GM18867 (cell line): ENCODE measurements at regions not wholly inside any gene's neighbourhood (a gene's known extent, or its start where the extent isn't known, plus 50 kb on each side); places are given as distances from the start of the nearest gene placed in this dataset.

Experiments
- ATAC-seq: cut with Tn5 transposase; IDR thresholded peaks from one replicate; pipeline ENCODE4 v1.9.1; 2021; ENCODE audit warnings: mild to moderate bottlenecking, moderate library complexity; ENCODE audit not compliant: unreplicated experiment

DNA sequence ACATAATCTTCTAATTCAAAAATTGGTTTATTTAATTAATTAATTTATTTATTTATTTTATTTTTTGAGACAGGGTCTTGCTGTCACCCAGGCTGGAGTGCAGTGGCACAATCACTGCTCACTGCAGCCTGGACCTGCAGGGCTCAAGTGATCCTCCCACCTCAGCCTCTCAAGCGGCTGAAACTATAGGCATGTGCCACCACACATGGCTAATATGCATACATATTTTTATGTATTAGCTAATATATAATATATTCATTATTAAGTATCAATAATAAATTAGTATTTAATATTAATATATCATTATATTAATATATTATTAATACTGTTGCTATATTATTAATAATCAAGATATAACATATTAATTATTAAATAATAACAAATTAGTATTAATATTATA is 406.7 kb downstream of the GPATCH2 start:
- no peak for ATAC-seq

DNA sequence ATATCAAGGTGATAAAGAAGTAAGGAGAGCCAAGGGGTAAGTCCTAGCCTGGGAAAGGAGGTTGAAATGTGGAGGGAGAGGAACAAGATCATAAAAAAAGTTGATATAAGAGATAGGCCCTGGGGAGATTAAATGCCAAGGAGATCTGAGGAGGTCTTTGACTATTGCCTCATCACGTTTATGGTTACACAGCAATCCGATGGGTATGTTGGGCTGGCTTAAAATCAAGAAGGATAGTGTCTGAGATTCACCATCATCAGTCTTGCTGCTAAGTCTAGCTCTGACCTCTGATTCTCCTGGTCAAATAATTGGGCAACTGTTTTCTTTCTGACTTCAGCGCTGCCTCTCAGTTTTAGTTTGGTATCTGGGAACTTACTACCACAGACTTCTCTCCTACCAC is 416.3 kb downstream of the GPATCH2 start:
- ATAC-seq = no peak

DNA sequence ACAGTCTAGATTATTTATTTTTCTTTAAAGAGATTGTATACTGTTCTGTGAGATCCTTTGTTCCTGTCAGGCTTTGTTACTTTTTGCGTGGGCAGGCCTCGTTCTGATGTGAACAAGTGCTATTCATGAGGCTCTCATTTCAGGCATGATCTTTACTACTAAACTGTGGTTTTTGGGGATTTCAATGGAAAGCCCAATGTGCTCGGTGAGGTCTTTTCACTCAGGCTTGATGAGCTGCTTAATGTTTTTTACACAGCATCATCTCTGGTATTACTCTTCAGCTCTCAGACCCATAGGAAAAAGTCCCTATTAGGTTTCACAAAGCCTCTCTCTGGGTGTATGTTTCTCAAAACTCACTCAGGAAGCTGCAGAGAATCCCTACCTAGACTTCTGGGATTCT is 419.4 kb downstream of the GPATCH2 start:
- no peak for ATAC-seq

DNA sequence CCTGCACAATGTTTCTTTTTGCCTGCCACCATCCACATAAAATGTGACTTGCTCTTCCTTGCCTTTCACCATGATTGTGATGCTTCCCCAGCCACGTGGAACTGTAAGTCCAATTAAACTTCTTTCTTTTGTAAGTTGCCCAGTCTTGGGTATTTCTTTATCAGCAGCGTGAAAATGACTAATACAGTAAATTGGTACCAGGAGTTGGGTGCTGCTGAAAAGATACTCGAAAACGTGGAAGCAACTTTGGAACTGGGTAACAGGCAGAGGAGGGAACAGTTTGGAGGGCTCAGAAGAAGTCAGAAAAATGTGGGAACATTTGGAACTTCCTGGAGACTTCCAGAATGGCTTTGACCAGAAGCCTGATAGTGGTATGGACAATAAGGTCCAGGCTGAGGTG is 425.3 kb downstream of the GPATCH2 start:
- no peak for ATAC-seq

DNA sequence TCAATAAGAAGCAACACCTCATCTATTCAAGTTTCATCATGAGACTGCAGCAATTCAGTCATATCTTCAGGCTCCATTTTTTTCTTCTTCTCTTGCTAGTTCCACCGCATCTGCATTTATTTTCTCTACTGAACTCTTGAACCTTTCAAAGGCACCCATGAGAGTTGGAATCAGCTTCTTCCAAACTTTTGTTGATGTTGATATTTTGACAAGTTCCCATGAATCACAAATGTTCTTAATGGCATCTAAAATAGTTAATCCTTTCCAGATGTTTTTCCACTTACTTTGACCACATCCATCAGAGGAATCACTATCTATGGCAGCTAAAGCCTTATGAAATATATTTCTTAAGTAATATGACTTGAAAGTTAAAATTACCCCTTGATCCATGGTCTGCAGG is 434.3 kb downstream of the GPATCH2 start:
- ATAC-seq = no peak

DNA sequence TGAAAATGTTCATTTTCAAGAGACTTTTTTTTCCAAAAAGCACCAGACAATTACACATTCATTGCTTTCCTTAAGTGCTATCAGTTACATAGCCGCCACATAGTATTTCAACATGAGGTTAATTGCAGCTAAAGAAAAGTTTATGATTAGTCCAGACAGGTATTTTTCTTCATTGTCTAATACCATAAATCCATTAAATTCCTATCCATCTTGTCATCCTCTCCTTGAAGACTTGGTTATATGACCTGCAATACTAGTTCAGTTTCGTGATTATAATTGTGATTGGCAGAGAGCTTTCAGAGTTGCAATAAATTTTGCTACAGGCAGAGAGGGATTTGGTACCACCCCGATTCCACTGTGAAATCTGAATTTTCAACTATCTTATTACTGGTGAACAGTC is 437.7 kb downstream of the GPATCH2 start:
- ATAC-seq = no peak

DNA sequence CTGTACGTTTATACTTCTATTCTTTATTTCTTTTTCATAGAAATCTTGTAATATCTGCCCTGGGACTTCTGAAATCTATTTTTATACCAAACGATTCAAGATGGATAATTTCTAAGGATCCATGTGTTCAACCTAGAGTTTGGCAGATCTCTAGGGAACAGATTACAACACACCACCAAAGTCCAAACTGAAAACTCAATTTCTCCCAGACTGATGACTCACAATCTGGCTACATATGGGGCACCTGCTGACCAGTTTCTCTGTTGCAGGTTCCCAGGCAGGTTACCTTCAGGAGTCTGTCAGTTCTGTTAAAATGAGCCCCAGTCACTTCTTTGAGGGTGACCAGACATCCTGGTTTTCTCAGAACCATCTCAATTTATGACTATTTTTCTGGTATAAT is 439.4 kb downstream of the GPATCH2 start:
- no peak for ATAC-seq

DNA sequence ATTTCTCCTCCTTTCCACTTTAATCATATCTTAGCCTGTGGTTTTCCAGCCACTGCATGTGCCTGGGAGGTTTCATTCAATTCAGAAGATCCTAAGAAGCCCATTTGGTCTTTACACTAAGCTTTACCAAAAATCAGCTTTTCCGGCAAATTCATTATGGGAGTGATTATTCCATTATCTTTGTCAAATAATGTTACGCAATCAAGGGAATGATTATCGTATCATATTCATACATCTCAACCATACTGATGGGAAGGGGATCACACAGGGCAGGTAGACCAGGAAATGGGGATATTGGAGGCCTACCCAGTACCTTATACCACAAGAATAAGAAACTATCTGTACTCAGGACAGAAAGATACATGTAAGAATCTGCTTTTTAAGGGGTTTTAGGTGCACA is 440.5 kb downstream of the GPATCH2 start:
- ATAC-seq = no peak

DNA sequence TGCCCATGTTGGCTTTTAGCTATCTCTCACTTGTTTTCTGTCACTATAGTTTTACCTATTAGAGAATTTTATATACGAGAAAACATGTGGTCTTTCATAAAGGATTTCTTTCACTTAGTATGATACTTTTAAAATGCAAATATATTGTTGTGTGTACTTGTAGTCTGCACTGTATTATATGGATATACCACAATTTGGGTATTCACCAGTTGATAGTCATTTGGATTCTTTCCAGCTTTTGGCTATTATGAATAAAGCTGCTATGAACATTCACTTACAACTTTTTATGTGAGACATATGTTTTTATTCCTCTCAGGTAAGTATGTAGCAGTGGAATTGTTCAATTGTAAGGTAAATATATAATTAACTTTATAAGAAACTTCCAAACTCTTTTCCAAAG is 441.5 kb downstream of the GPATCH2 start:
- ATAC-seq = no peak

DNA sequence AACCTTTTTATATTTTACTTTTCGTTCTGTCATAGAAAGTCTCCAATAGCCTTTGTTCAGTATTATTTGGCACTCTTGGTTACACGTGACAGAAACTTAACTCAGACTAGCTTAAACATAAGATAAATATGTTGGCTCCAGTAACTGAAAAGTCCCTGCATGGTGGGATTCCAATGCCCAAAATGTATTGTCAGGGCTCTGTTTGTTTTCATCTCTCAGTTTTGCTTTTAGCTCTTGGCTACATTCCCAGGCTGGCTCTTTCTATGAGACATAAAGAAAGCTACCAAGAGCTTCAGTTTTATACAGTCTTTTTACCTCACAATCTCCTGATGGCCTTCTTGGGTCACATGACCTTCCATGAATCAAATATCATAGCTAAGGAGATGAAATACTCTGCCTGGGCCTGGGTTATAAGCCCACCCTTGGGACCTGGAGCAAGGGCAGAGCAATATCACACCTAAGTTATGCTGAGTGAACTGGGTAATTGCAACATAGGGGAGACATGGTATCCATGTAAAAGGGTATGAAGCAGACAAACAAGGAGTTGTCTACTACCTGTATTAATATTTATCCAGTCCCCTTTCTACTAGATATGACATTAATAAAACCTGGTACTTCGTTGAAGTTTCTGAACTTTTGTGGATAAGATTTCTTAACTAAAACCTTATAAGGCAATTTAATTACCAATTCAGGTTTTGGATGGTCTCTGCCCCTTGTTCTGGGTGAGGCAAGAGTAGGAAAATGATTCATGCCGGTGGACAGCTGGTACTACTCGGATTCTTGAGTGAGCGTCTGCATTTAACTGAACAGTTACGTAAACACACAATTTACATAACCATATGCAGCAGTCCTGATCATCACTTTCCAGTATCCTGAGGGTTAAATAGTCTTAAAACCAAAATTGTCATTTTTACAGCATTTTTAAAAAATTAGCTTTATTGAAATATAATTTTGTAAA is 442.3 kb downstream of the GPATCH2 start:
- ATAC-seq = no peak

DNA sequence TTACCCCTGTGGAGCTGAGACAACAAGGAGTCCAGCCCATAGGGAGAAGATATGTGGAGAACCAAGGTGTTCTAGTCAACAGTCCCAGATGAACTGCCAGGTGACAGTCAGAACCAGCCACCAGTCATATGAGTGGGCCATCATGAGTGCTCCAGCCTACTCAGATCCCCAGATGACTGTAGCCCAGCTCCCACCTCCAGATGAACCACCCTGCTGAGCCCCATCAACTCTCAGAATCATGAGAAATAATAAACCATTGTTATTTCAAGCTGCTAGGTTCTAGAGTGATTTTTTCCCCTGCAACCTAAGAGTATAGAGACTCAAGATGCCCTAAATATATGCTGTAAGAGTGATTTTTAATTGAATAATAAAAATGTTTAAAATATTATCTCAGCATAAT is 444.2 kb downstream of the GPATCH2 start:
- ATAC-seq = no peak

DNA sequence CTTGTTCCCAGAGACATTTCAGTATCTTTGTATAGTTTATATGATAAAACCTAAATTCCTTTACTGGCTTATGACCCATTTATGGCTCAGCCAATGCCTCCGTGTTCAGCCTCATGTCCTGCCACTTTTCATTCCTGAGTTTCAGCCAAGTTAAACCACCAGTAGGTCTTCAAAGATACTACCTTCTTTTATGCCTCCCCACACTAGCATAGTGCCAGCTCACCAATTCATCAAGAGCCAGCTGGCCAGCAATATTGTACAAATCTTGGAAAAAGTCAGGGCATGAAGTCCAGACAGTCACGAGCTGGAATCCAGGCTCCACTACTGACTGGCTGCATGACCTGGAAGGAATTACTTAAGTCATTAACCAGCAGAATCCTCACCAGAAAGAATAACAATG is 446.0 kb downstream of the GPATCH2 start:
- ATAC-seq = no peak

DNA sequence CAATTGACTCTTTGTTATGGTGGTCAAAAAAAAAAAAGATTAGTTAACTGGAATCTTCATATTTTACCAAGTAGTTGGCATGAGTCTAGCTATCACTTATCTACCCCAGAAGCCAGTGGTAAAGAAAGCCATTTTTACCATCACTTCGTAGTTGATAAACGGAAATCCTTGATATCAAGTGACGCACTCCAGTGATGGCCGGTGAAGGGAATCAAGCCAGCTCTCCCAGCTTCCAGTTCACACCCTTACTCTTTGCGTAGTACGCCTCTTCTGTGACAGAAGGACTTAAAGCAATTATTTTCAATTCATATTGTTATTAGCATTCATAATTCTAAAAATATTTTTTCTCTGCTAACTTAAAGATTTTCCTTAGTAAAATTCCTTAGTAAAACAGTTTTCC is 447.9 kb downstream of the GPATCH2 start:
- ATAC-seq = no peak

DNA sequence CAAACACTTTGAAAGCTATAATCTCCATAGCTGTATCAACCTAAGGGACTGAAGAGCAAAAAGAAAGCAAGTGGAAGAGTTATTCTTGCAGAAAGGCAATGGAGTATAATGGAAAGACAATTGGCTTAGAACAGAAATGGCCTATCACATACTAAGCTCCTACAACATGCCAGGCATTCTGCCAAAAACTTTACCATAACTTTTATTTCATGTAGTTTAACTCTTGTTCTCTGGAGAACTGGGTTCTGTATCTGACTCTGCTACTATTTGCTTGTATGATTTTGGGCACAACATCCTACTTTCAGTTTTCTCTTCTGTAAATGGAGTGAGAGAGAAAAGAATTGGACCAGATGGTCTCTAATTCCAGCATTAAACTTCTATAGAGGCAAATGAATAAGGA is 449.1 kb downstream of the GPATCH2 start:
- no peak for ATAC-seq

DNA sequence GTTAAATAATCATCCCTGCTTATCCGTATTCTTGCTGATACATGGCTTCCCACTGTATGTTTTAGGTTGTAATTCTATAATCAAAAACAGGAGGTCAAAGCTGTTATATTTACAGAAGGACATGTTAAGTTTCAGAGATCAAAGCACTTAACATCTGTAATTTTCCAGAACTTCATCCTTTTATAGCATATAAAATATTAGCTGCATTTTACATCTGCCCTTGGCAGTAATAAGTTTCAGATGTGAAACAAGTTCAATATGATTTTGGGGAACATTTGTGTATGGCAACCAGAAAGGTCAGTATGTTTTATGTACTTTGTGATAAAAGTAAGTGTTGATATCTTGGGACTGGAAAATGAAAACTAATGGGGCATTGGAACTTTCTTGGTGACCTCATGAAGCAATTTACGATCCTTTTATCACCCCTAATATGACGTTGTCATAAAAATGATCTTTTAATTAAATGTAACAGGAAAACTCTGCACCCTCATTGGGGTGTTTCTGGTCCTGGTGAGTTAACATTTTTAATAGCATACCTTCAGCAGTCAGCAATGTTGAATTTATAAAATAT is 449.6 kb downstream of the GPATCH2 start:
- ATAC-seq = no peak

DNA sequence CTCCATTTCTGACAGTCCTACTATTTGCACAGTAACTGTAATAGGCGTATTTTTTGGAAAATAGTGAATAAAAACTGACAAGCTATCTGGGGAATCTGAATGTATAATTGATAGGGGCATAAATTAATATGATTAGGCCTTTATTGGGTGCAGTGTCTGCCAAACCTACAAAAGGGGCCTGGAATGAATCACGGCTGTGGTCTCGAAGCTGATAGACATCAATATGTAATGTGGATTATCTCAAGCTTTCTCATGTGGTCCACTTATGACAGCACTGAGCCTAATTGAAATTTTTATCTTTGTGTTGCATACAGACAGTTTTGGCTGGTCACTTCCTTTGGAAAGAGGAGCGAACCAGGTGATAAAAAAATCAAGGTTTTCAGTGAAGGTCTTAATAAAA is 450.4 kb downstream of the GPATCH2 start:
- ATAC-seq = no peak

DNA sequence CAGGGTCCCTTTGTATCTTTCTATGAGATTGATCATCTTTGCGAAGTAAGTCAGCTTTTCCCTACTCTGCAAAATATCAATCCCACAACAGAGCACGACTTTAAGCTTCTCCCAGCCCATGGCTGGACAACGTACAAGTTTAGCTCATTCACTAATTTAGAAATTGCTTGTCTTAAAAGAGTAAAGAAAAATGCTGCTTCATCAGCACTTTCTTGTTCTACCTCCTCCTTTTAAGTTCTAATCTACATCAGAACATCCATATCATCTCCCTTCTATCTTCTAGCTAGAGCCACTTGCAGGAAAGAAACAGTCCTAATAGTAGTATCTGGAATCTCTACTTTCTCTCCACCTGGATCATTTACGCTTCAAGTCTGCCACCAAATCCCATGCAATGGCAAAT is 441.2 kb upstream of the ESRRG start:
- ATAC-seq = no peak

DNA sequence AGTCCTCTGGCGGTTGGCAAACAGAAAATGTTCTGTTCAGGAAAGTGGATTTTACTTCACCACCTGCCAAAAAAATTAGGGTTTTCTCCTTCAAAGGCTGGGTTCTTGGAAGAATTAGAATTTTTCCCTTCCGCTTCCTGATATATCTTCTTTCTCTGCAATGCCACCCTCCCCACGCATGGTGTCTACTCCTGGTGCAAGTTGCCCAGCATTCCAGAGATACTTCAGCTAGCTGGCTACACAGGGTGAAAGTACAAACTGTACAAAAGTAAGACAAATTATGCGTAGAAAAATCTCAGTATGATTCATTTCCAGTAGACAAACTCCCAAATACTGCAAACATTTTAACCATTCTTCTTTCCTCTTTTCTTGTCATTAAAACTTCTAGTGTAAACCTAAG is 430.1 kb upstream of the ESRRG start:
- ATAC-seq = no peak

DNA sequence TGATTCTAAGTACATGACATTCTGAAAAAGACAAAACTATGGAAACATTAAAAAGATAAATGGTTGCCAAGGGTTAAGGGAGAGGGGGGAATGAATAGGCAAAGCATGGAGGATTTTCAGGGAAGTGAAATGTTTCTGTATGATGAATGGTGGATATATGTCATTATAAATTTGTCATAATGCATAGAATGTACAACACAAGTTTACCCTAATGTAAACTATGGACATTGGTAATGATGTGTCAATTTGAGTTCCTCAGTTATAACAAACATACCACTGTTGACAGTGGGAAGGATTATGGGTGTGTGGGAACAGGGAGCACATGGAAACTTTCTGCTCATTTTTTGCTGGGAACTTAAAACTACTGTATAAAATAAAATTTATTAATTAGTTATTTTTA is 427.1 kb upstream of the ESRRG start:
- no peak for ATAC-seq

DNA sequence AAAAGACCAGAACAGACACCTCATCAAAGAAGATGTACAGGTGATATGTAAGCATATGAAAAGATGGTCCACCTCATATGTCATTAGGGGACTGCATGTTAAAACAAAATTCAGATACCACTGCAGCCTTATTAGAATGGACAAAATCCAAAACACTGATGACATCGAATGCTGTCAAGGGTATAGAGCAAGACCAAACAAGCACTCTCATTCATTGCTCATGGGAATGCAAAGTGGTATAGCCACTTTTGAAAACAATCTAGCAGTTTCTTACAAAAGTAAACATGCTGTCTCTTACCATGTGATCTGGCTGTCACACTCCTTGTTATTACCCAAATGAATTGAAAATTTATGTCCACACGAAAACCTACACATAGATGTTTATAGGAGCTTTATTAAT is 426.6 kb upstream of the ESRRG start:
- no peak for ATAC-seq

DNA sequence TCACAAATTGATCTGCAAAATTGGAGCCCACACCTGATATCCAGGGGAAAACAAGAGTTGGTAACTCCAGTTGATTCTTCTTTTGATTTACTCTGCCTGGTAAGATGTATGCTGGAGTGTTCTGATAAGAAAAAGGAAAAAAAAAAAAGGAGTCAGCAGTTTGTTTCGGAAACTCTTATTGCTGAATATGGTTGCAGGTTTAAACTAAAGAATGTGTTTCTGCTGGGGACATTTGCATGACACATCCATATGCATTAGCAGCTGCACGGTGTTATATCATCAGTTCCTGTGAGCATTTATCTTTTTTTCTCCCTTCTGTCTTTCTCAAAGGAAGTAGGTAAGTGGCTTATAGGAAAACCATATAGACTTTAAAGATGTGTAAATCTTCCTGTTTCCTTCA is 418.5 kb upstream of the ESRRG start:
- no peak for ATAC-seq

DNA sequence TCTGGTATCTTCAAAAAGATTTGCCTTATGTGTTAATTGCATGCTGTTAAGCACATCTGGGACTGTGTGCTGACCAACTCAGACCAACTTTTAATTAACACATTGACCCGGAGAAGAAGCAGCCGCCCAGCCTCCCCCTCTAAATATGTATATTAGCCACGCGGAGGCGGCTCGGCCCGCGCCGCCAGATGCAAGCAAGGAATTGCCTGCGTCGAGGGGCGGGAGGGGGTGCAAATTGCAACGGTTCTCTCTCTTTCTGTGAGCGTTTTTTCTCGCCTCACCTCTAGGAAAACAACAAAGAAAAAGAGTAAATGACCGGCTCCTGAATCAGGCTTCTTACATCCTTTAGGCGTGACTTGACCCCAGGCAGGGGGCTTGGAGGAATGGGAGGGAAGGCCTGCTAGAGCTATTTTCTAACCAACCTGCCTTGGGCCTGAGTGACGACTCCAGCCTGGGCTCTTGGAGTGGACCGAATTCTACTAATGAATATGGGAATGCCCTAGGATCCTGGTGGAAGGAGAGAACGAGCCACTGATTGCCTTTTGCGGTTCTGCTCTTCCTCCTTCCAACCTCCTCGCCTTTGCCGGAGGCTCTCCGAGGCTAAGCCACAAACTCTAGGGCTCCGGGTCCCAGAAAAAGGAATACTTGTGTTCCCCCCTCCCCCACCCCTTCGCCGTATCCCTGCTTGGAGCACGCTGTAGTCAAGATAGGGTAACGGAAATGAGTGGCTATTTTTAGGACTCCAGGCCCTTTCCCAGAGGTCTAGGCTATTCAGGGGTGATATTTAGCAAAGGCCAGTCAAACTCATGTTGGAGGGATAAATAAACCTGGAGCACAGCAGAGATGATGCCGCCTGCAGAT is 417.0 kb upstream of the ESRRG start:
- ATAC-seq = no peak
